SK-N-SH (cell line): ENCODE measurements at regions not wholly inside any gene's neighbourhood (a gene's known extent, or its start where the extent isn't known, plus 50 kb on each side); places are given as distances from the start of the nearest gene placed in this dataset.

Experiments used
- CTCF ChIA-PET: fragments of 300-600, 350-600 bp; formaldehyde crosslinking; extraction: SDS; loops from one replicate; lab custom pipeline; 2021; lab: Yijun Ruan, JAX
- POLR2A ChIA-PET: fragments of 350-600 bp; sonication (Branson Sonifier 250); formaldehyde crosslinking; extraction: SDS; loops from one replicate; lab custom pipeline; 2020; ENCODE audit warnings: antibody characterized with exemption, inconsistent platforms; lab: Yijun Ruan, JAX
- DNase-seq: peaks from one replicate; pipeline ENCODE4 v3.0.0; 2012
- H2AFZ ChIP-seq: fragments of 200-600 bp; sonication (generic); 2 replicates; pipeline ENCODE4 v1.8.1; 2016; ENCODE audit warnings: antibody characterized with exemption, mild to moderate bottlenecking, low read depth
- H3F3A ChIP-seq: fragments of 200-600 bp; sonication (generic); replicated peaks from 2 replicates; pipeline ENCODE3; 2016; ENCODE audit warnings: antibody characterized with exemption, mild to moderate bottlenecking; ENCODE audit not compliant: insufficient read depth
- H3K27ac ChIP-seq, 2 experiments: fragments of 200-500 bp in 1 of 2; fragments of 200-600 bp in 1 of 2; sonication (Bioruptor generic) in 1 of 2; sonication (generic), shearing (Covaris generic) in 1 of 2; 2 replicates each; pipeline versions ENCODE4 v1.5.1 to v1.6.1; 2014 to 2016; ENCODE audit warnings: low read depth in 2 of 2, inconsistent platforms in 1 of 2, low read length in 1 of 2, mild to moderate bottlenecking in 1 of 2, mixed read lengths in 1 of 2
- H3K27me3 ChIP-seq: fragments of 200-600 bp; sonication (generic), shearing (Covaris generic); 2 replicates; pipeline ENCODE4 v1.6.1; 2016; ENCODE audit warnings: mixed run types; ENCODE audit not compliant: insufficient read depth
- H3K36me3 ChIP-seq, 2 experiments: fragments of 200-500 bp in 1 of 2; fragments of 200-600 bp in 1 of 2; sonication (Bioruptor generic) in 1 of 2; sonication (generic) in 1 of 2; replicated peaks in 1 of 2; 2 replicates each; pipeline versions ENCODE3 to v1.5.1; 2014 to 2016; ENCODE audit warnings: low read length in 1 of 2, mild to moderate bottlenecking in 1 of 2; ENCODE audit not compliant: insufficient read depth in 2 of 2, control insufficient read depth in 1 of 2
- H3K4me1 ChIP-seq, 2 experiments: fragments of 200-500 bp in 1 of 2; fragments of 200-600 bp in 1 of 2; sonication (Bioruptor generic) in 1 of 2; sonication (generic), shearing (Covaris generic) in 1 of 2; 2 replicates each; pipeline versions ENCODE4 v1.5.1 to v1.6.1; 2014 to 2016; ENCODE audit warnings: low read depth in 1 of 2, low read length in 1 of 2, mixed run types in 1 of 2; ENCODE audit not compliant: insufficient read depth in 2 of 2, control insufficient read depth in 1 of 2
- H3K4me2 ChIP-seq: fragments of 200-600 bp; sonication (generic), shearing (Covaris generic); 2 replicates; pipeline ENCODE4 v1.6.1; 2017; ENCODE audit warnings: mixed run types
- H3K4me3 ChIP-seq, 2 experiments: fragments of 200-500 bp in 1 of 2; fragments of 200-600 bp in 1 of 2; sonication (Bioruptor generic) in 1 of 2; sonication (generic), shearing (Covaris generic) in 1 of 2; 2 replicates each; pipeline versions ENCODE4 v1.5.1 to v1.8.1; 2014 to 2016; ENCODE audit warnings: low read depth in 2 of 2, inconsistent platforms in 1 of 2, low read length in 1 of 2, mild to moderate bottlenecking in 1 of 2, mixed read lengths in 1 of 2, moderate library complexity in 1 of 2
- H3K79me2 ChIP-seq: fragments of 200-600 bp; sonication (generic); 2 replicates; pipeline ENCODE4 v1.8.1; 2017; ENCODE audit warnings: mild to moderate bottlenecking; ENCODE audit not compliant: insufficient read depth
- H3K9ac ChIP-seq: fragments of 200-600 bp; sonication (generic); 2 replicates; pipeline ENCODE4 v1.6.1; 2017; ENCODE audit warnings: mixed run types
- H3K9me2 ChIP-seq: fragments of 200-600 bp; sonication (generic); 2 replicates; pipeline ENCODE4 v1.6.1; 2017; ENCODE audit warnings: mixed run types
- H3K9me3 ChIP-seq: fragments of 200-600 bp; sonication (generic); 2 replicates; pipeline ENCODE4 v1.6.1; 2017; ENCODE audit warnings: mixed run types, mild to moderate bottlenecking, moderate library complexity
- H4K20me1 ChIP-seq: fragments of 200-600 bp; sonication (generic); 2 replicates; pipeline ENCODE4 v1.6.1; 2017; ENCODE audit warnings: mild to moderate bottlenecking, mixed run types; ENCODE audit not compliant: insufficient read depth
- CHD2 ChIP-seq: fragments of 150-350 bp; IDR thresholded peaks from 2 replicates; pipeline ENCODE4 v1.6.1; 2018; ENCODE audit warnings: low read length; ENCODE audit not compliant: partially characterized antibody
- EZH2phosphoT487 ChIP-seq: fragments of 200-600 bp; sonication (generic); IDR thresholded peaks from 2 replicates; pipeline ENCODE4 v1.6.1; 2017; ENCODE audit warnings: low read depth, mixed run types, mild to moderate bottlenecking, antibody characterized with exemption, moderate library complexity, borderline replicate concordance
- GATA2 ChIP-seq: sonication (generic); formaldehyde crosslinking; IDR thresholded peaks from 2 replicates; pipeline ENCODE4 v1.5.0; 2020; ENCODE audit warnings: mild to moderate bottlenecking, missing genetic modification reagents
- JUND ChIP-seq: IDR thresholded peaks from 2 replicates; pipeline ENCODE4 v1.4.0; 2012
- MEF2A ChIP-seq: IDR thresholded peaks from 2 replicates; pipeline ENCODE4 v1.4.0; 2012; ENCODE audit warnings: low read depth, borderline replicate concordance
- NFIC ChIP-seq: IDR thresholded peaks from 2 replicates; pipeline ENCODE4 v1.4.0; 2012; ENCODE audit warnings: borderline replicate concordance
- NRF1 ChIP-seq: IDR thresholded peaks from 2 replicates; pipeline ENCODE4 v1.6.1; 2012; ENCODE audit warnings: low read depth, mild to moderate bottlenecking, low read length
- POLR2AphosphoS5 ChIP-seq: IDR thresholded peaks from 2 replicates; pipeline ENCODE4 v1.6.1; 2012; ENCODE audit warnings: low read depth, low read length
- RAD21 ChIP-seq: IDR thresholded peaks from 2 replicates; pipeline ENCODE4 v1.6.1; 2012; ENCODE audit warnings: mild to moderate bottlenecking, low read length
- RCOR1 ChIP-seq: fragments of 150-350 bp; IDR thresholded peaks from 2 replicates; pipeline ENCODE4 v1.6.1; 2017; ENCODE audit warnings: antibody characterized with exemption, low read length
- SMC3 ChIP-seq: IDR thresholded peaks from 2 replicates; pipeline ENCODE4 v1.6.1; 2012; ENCODE audit warnings: low read depth, low read length, improper control_type of control experiment
- TCF12 ChIP-seq: IDR thresholded peaks from 2 replicates; pipeline ENCODE4 v1.4.0; 2012
- YY1 ChIP-seq: IDR thresholded peaks from 2 replicates; pipeline ENCODE4 v1.4.0; 2012; ENCODE audit warnings: low read depth, mild to moderate bottlenecking
- WGBS: methylation state at CpG from one replicate; pipeline ENCODE4 v1.1.6; 2017; ENCODE audit warnings: low lambda C conversion rate; 5-methylcytosine and 5-hydroxymethylcytosine counted together
- TF ChIP-seq, protein P1 (sequence below): IDR thresholded peaks from 2 replicates; pipeline ENCODE4 v1.4.0; 2012; ENCODE audit warnings: low read depth, borderline replicate concordance
- TF ChIP-seq, protein P2 (sequence below): IDR thresholded peaks from 2 replicates; pipeline ENCODE4; 2012
- TF ChIP-seq, protein P3 (sequence below): fragments of 150-350 bp; IDR thresholded peaks from 2 replicates; pipeline ENCODE4 v1.6.1; 2016; ENCODE audit warnings: mild to moderate bottlenecking, low read depth, low read length
- TF ChIP-seq, protein P4 (sequence below): IDR thresholded peaks from 2 replicates; pipeline ENCODE4 v1.4.0; 2012; ENCODE audit warnings: low read depth
- TF ChIP-seq, protein P5 (sequence below): fragments of 200-600 bp; sonication (generic); IDR thresholded peaks from 2 replicates; pipeline ENCODE4 v1.6.1; 2017; ENCODE audit warnings: antibody characterized with exemption, mild to moderate bottlenecking, moderate library complexity

DNA sequence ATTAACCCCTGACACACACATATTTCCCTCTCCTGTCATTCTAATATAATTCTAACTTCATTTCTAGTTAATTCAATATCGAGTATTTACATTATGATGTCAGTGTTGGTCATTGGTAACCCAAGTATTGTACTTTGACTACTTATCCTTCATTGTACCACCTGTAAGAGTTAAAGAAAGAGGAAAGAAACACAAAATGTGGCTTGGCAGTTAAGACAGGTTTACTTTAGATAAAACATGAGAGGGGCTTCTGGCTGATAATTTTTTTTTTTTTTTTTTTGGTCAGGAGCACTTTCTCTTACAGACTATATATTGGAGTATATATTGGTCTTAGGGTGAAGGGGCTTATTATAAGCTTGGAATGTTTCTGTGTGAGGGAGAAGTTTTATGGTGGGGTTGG lies 57.0 kb upstream of the ACYP2 start:
- H3K4me1 ChIP-seq, result no peaks in the 10 kb centered on the region; a peak in 1 of 4 replicates
- no peak overlapping the region for H3K27ac ChIP-seq
- no peaks in the 10 kb centered on the region for H3K9me3 ChIP-seq
- H4K20me1 ChIP-seq, result no peaks in the 10 kb centered on the region
- TF ChIP-seq, protein P1, sequence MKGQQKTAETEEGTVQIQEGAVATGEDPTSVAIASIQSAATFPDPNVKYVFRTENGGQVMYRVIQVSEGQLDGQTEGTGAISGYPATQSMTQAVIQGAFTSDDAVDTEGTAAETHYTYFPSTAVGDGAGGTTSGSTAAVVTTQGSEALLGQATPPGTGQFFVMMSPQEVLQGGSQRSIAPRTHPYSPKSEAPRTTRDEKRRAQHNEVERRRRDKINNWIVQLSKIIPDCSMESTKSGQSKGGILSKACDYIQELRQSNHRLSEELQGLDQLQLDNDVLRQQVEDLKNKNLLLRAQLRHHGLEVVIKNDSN, result no peak
- TF ChIP-seq, protein P2, sequence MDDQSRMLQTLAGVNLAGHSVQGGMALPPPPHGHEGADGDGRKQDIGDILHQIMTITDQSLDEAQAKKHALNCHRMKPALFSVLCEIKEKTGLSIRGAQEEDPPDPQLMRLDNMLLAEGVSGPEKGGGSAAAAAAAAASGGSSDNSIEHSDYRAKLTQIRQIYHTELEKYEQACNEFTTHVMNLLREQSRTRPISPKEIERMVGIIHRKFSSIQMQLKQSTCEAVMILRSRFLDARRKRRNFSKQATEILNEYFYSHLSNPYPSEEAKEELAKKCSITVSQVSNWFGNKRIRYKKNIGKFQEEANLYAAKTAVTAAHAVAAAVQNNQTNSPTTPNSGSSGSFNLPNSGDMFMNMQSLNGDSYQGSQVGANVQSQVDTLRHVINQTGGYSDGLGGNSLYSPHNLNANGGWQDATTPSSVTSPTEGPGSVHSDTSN, result no peak
- TF ChIP-seq NRF1, result no peak
- TF ChIP-seq, protein P3, sequence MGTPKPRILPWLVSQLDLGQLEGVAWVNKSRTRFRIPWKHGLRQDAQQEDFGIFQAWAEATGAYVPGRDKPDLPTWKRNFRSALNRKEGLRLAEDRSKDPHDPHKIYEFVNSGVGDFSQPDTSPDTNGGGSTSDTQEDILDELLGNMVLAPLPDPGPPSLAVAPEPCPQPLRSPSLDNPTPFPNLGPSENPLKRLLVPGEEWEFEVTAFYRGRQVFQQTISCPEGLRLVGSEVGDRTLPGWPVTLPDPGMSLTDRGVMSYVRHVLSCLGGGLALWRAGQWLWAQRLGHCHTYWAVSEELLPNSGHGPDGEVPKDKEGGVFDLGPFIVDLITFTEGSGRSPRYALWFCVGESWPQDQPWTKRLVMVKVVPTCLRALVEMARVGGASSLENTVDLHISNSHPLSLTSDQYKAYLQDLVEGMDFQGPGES, result no peak
- no peak for TF ChIP-seq JUND
- TF ChIP-seq EZH2phosphoT487, result no peak
- TF ChIP-seq RCOR1, result no peak
- no peak for TF ChIP-seq MEF2A
- no peak for TF ChIP-seq SMC3
- no peak for TF ChIP-seq YY1
- no peak for TF ChIP-seq CHD2
- TF ChIP-seq GATA2 (CRISPR knock-in tag), result no peak
- no peak for TF ChIP-seq RAD21
- TF ChIP-seq POLR2AphosphoS5, result no peak
- TF ChIP-seq, protein P4, sequence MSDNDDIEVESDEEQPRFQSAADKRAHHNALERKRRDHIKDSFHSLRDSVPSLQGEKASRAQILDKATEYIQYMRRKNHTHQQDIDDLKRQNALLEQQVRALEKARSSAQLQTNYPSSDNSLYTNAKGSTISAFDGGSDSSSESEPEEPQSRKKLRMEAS, result no peak
- TF ChIP-seq, protein P5, sequence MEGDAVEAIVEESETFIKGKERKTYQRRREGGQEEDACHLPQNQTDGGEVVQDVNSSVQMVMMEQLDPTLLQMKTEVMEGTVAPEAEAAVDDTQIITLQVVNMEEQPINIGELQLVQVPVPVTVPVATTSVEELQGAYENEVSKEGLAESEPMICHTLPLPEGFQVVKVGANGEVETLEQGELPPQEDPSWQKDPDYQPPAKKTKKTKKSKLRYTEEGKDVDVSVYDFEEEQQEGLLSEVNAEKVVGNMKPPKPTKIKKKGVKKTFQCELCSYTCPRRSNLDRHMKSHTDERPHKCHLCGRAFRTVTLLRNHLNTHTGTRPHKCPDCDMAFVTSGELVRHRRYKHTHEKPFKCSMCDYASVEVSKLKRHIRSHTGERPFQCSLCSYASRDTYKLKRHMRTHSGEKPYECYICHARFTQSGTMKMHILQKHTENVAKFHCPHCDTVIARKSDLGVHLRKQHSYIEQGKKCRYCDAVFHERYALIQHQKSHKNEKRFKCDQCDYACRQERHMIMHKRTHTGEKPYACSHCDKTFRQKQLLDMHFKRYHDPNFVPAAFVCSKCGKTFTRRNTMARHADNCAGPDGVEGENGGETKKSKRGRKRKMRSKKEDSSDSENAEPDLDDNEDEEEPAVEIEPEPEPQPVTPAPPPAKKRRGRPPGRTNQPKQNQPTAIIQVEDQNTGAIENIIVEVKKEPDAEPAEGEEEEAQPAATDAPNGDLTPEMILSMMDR, result no peak
- no peak for TF ChIP-seq NFIC
- TF ChIP-seq TCF12, result no peak
- H3K36me3 ChIP-seq, result no peaks in the 10 kb centered on the region
- CTCF ChIA-PET, result no interaction called here
- no peak overlapping the region for H3K4me3 ChIP-seq
- H3K27me3 ChIP-seq, result no peaks in the 10 kb centered on the region
- no peak for DNase-seq
- WGBS, result 46% methylated on average over 1 of the region's 1 CpG
- POLR2A ChIA-PET, result no interaction called here
- H3K9me2 ChIP-seq, result no peaks in the 10 kb centered on the region
- H3K9ac ChIP-seq, result no peak overlapping the region
- no peaks in the 10 kb centered on the region for H3K79me2 ChIP-seq
- H3K4me2 ChIP-seq, result no peak overlapping the region
- H2AFZ ChIP-seq, result no peak overlapping the region
- H3F3A ChIP-seq, result peaks cover 15% of the 10 kb centered on the region
